ENCODE measurements at regions not wholly inside any gene's neighbourhood (a gene's known extent, or its start where the extent isn't known, plus 50 kb on each side); places are given as distances from the start of the nearest gene placed in this dataset.

GRCh38 chr5:61652916-61653315, 320.9 kb downstream of the ZSWIM6 start:
- DNase-seq (ENCODE audit: low read depth in 2 of 3, low spot score in 2 of 3) = no peak

GRCh38 chr5:61653807-61654580, 321.9 kb downstream of the ZSWIM6 start:
- no peak for DNase-seq (ENCODE audit: low read depth in 2 of 3, low spot score in 2 of 3)

- no peak for DNase-seq (ENCODE audit: low read depth in 2 of 3, low spot score in 2 of 3)
Measured at GRCh38 chr5:61654876-61655275, 322.8 kb downstream of the ZSWIM6 start.

- DNase-seq (ENCODE audit: low read depth in 2 of 3, low spot score in 2 of 3) = no peak
Measured at GRCh38 chr5:61657010-61657409, 325.0 kb downstream of the ZSWIM6 start.

GRCh38 chr5:61657686-61658085, 325.6 kb downstream of the ZSWIM6 start:
- DNase-seq (ENCODE audit: low read depth in 2 of 3, low spot score in 2 of 3) = no peak

- peak; percentile 54 to 96 (median 92) for DNase-seq (ENCODE audit: low read depth in 2 of 3, low spot score in 2 of 3)
Measured at GRCh38 chr5:61658592-61659008, 326.5 kb downstream of the ZSWIM6 start.

- DNase-seq (ENCODE audit: low read depth in 2 of 3, low spot score in 2 of 3) = no peak
Measured at GRCh38 chr5:61659221-61659696, 327.2 kb downstream of the ZSWIM6 start.

- no peak for DNase-seq (ENCODE audit: low read depth in 2 of 3, low spot score in 2 of 3)
Measured at GRCh38 chr5:61662670-61663069, 330.6 kb downstream of the ZSWIM6 start.

- DNase-seq (ENCODE audit: low read depth in 2 of 3, low spot score in 2 of 3) = no peak
Measured at GRCh38 chr5:61666064-61666621, 334.1 kb downstream of the ZSWIM6 start.

GRCh38 chr5:61667525-61668218, 335.6 kb downstream of the ZSWIM6 start:
- DNase-seq (ENCODE audit: low read depth in 2 of 3, low spot score in 2 of 3) = no peak

- no peak for DNase-seq (ENCODE audit: low read depth in 2 of 3, low spot score in 2 of 3)
Measured at GRCh38 chr5:61669531-61669930, 337.5 kb downstream of the ZSWIM6 start.

- no peak for DNase-seq (ENCODE audit: low read depth in 2 of 3, low spot score in 2 of 3)
Measured at GRCh38 chr5:61670941-61671340, 338.9 kb downstream of the ZSWIM6 start.

- DNase-seq (ENCODE audit: low read depth in 2 of 3, low spot score in 2 of 3) = no peak
Measured at GRCh38 chr5:61673007-61673735, 341.1 kb downstream of the ZSWIM6 start.

GRCh38 chr5:61674378-61674777, 342.3 kb downstream of the ZSWIM6 start:
- DNase-seq (ENCODE audit: low read depth in 2 of 3, low spot score in 2 of 3) = no peak

GRCh38 chr5:61675015-61675692, 343.1 kb downstream of the ZSWIM6 start:
- no peak for DNase-seq (ENCODE audit: low read depth in 2 of 3, low spot score in 2 of 3)

GRCh38 chr5:61677220-61677619, 345.2 kb downstream of the ZSWIM6 start:
- DNase-seq (ENCODE audit: low read depth in 2 of 3, low spot score in 2 of 3) = no peak

GRCh38 chr5:61678966-61679365, 346.9 kb downstream of the ZSWIM6 start:
- no peak for DNase-seq (ENCODE audit: low read depth in 2 of 3, low spot score in 2 of 3)

- no peak for DNase-seq (ENCODE audit: low read depth in 2 of 3, low spot score in 2 of 3)
Measured at GRCh38 chr5:61679562-61679961, 347.5 kb downstream of the ZSWIM6 start.

- DNase-seq (ENCODE audit: low read depth in 2 of 3, low spot score in 2 of 3) = no peak
Measured at GRCh38 chr5:61680247-61680646, 348.2 kb downstream of the ZSWIM6 start.

- no peak for DNase-seq (ENCODE audit: low read depth in 2 of 3, low spot score in 2 of 3)
Measured at GRCh38 chr5:61683148-61683547, 351.1 kb downstream of the ZSWIM6 start.

GRCh38 chr5:61683926-61684325, 351.9 kb downstream of the ZSWIM6 start:
- DNase-seq (ENCODE audit: low read depth in 2 of 3, low spot score in 2 of 3) = no peak
